CD4-positive, alpha-beta T cell treated with Interleukin-2 at 100 ng/mL for 4 hours (primary cell): ENCODE measurements at regions not wholly inside any gene's neighbourhood (a gene's known extent, or its start where the extent isn't known, plus 50 kb on each side); places are given as distances from the start of the nearest gene placed in this dataset.

Experiments
- DNase-seq: peaks from one replicate; pipeline ENCODE4 v3.0.0-alpha.2; 2020; ENCODE audit warnings: low spot score

DNA sequence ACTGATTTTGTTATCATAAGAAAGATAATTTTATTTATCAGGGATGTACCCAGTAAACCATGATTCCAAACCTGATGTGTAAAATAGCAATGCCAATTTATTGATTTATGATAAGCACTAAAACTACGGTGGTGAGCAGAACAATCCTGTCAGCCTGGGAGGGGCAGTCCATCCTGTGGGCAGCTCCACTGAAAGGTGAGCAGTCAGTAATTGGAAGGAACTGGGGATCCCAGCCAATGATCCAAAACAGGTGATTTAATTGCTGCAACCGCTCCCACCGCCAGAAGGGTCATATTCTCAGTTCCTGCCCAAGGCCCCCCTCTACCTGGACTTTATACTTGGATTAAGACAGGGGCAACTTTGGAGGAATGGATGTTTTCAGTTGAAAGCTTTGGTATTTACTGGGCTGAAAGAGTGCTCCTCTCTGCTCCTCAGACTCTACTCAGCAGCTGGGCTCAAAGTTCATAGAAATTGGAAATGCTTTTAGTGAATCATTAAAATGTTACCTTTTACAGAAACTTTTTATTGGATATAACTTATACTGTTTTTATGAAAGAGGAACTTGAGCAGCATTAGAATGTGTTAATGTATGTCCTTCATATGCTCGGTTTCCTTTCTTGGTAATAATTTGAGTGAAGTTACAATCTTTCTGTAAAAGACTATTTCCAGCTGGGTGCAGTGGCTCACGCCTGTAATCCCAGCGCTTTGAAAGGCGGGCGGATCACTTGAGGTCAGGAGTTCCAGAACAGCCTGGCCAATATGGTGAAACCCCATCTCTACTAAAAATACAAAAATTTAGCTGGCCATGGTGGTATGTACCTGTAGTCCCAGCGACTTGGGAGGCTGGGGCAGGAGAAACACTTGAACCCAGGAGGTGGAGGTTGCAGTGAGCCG, 198.6 kb upstream of the IL12A start:
- no peak for DNase-seq

GRCh38 chr3:159791336-159791735, 197.3 kb upstream of the IL12A start:
- no peak for DNase-seq

- no peak for DNase-seq
Measured at GRCh38 chr3:159792070-159792469, 196.6 kb upstream of the IL12A start.

DNA sequence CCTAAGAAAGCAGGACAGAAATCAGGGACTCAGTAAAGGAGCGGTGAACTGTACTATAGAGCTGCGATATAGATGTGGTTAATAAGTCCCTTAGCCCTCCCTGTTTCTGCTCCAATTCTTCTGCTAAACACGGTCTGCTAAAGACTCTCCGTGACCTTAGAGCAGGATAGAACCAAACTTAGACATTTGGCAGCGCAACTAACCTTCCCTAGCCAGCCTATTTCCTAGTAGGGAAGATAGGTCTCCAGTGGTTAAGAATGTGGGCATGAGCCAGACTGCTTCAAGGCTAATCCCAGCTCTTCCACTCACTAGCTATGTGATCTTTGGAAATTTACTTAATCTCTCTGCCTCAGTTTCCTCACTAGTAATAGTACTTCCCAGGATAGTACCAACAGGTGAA, 193.6 kb upstream of the IL12A start:
- no peak for DNase-seq

- DNase-seq: no peak
Measured at GRCh38 chr3:159795681-159796175, 192.9 kb upstream of the IL12A start.

DNA sequence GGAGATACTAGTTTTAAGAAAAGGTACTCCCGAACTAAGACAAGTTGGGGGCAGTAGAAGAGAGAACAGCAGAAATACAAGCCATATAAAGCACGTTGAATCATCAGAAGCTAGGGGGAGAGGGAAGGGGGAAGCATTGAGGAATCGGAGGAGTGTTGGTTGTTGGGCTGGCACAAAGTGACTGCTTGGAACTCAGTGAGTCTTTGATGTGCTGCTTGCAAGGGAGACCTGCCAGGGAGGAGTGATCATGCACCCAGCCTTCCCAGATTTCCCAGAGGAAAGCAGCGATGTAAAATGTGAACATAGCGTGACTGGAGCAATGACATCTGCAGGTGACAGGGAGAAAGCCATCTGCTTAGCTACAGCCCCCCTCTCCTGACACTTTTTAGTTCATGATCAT, 192.4 kb upstream of the IL12A start:
- DNase-seq: no peak

- DNase-seq: no peak
Measured at GRCh38 chr3:159796744-159797143, 191.9 kb upstream of the IL12A start.

- DNase-seq: no peak
Measured at GRCh38 chr3:159797771-159798170, 190.9 kb upstream of the IL12A start.

DNA sequence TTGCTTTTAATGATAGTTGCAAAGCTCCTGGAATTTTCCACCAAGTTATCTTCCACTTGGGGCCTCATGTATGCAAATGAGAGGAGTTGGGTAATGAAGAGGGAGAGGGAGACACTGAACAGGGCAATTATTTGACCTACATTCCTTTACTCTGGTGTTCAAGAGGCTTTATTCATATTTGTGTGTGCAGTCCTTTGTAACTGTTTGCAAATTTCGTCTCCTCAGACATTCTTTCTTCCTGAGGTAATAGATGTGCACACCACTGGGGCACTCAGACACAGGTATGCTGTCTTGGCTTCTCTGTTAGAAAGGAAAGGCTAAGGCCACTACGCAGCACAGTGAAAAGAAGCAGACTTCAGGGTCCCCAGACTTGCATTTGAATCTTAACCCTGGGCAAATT, 189.7 kb upstream of the IL12A start:
- DNase-seq: no peak

DNA sequence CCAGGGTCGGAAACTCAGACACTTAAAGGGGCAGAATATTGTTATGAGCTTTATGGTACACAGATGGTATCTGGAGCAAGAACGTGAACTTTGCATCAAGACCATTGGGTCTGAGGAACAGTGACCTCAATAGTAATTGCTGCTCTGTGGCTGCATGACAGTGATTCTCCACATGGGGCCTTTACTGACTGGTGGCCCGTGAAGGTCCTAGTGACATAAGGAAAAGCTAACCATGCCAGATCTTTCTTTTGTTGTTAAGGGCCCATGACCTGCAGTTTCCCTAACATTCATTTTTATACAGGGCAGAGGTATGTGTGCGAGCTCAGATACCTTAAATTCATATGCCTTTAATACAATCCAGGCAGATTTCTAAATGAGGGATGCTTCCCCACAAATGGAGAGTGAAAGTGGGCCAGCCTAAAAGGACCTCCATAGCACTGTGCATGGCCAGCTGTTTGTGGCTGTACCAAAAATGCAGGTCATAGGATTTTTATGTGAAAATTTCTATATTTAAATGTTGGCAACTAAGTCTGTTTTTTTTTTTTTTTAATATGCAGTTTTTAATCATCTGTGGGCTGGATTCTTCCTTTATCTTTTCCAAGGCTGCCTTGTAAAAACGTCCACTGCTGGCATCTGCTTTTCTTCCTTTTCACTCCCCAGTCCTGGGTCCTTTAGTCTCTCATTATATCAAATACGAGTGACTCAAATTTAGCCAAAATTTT, 188.0 kb upstream of the IL12A start:
- DNase-seq: no peak

DNA sequence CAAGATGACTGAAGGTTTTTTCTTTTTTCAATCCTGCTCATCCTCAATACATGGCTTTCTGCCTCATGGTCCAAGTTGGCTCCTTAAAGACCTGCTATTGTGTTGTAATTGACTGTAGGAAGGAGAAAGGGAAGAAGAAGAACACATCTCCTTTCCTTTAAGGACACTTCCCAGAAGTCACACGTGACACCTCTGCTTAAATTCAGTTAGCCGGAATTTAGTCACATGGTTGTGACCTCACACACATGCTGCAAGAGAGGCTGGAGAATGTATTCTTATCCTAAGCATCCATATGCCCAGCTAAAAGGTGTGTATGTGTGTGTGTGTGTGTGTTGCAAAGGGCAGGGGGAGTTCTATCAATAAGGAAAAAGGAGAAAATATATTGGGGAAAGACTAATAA, 185.8 kb upstream of the IL12A start:
- no peak for DNase-seq

DNA sequence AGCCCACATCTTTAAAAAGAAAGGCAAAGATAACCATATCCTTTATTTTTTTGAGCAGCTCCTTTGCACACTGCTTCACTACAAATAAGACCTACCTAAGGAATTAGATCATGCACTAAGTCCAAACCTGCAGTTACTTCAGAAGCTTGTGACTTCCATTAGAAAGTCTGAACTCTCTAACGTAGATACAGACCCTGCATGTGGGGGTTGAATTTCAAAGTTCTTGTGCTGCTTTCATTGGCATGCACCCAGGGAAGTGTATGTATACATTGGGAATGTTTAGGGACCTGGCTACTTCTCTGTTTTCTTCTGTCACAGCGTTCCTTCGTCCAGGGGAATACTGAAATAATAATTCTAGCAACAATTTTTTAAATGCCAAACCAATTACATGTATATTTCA, 185.2 kb upstream of the IL12A start:
- DNase-seq: no peak

- DNase-seq: no peak
Measured at GRCh38 chr3:159804726-159805410, 183.8 kb upstream of the IL12A start.

DNA sequence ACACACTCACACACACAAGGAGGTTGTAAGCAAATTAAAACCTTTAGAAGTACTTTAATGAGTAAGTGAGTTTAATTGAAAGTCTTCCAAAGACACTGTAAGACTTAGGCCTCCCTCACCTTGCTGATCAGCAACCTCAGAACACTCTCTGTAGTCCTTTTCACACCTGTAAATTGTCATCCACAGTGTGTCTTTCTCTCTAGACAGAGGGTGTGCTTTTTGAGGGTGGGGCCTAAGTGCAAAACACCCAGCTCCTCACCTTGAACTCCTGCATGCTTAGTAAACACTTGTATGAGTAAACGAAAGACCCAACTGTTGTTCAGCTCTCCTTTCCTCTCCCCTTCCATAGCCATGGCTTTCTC, 183.2 kb upstream of the IL12A start:
- DNase-seq: no peak

GRCh38 chr3:159806412-159806811, 182.2 kb upstream of the IL12A start:
- DNase-seq: no peak

GRCh38 chr3:159807137-159808040, 181.2 kb upstream of the IL12A start:
- no peak for DNase-seq

DNA sequence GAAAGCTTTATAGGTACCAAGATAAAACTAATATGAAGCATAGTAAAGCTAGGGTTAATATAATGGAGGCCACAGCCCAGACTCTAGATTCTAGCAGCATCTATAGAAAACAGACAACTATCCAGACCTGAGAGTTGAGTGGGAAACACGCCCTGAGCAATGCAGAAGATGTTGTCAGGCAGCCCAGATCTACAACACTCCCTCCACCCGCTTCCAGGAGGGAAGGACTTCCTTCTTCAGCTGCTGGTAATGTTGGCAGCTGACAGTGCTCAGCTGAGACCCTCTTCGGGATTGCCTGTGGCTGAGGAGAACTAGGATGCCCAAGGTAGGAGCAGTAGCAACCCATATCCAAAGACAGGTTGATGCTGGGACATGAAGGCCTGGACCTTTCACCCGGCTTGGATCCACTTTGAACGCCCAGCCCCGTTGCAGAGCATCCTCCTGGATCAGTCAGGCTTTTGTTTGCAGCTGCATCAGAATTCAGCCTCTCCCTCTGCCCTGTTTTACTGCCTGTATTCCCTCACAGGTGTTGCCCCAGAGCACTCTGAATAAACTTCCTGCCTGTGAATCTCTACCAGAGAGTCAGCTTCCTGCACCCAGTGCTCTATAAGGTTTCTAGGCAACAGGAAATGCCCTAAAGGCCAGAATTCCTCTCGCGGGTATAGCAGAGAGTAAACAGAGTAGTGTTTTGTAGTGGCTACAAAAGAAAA, 174.7 kb upstream of the IL12A start:
- no peak for DNase-seq

GRCh38 chr3:159816512-159816911, 172.1 kb upstream of the IL12A start:
- no peak for DNase-seq

GRCh38 chr3:159817126-159817525, 171.5 kb upstream of the IL12A start:
- no peak for DNase-seq

- DNase-seq: no peak
Measured at GRCh38 chr3:159817571-159817970, 171.1 kb upstream of the IL12A start.

GRCh38 chr3:159818399-159818798, 170.2 kb upstream of the IL12A start:
- no peak for DNase-seq
